Superior temporal gyrus (tissue), 1 donor: ENCODE measurements at regions not wholly inside any gene's neighbourhood (a gene's known extent, or its start where the extent isn't known, plus 50 kb on each side); places are given as distances from the start of the nearest gene placed in this dataset.

ENCODE experiments used
- DNase-seq: peaks from one replicate; pipeline ENCODE4 v3.0.0-alpha.2; 2016; ENCODE audit errors: extremely low spot score

- DNase-seq = no peak
Measured at GRCh38 chr10:24010436-24010970, 198.4 kb upstream of the KIAA1217 start.

- no peak for DNase-seq
Measured at GRCh38 chr10:24012249-24012803, 196.6 kb upstream of the KIAA1217 start.

GRCh38 chr10:24027107-24027506, 181.8 kb upstream of the KIAA1217 start:
- no peak for DNase-seq

GRCh38 chr10:24034571-24034970, 174.4 kb upstream of the KIAA1217 start:
- no peak for DNase-seq

- no peak for DNase-seq
Measured at GRCh38 chr10:24035761-24036160, 173.2 kb upstream of the KIAA1217 start.

- no peak for DNase-seq
Measured at GRCh38 chr10:24039315-24039714, 169.6 kb upstream of the KIAA1217 start.

- DNase-seq = no peak
Measured at GRCh38 chr10:24039897-24040296, 169.0 kb upstream of the KIAA1217 start.

GRCh38 chr10:24041034-24041433, 167.9 kb upstream of the KIAA1217 start:
- no peak for DNase-seq

- no peak for DNase-seq
Measured at GRCh38 chr10:24041834-24042233, 167.1 kb upstream of the KIAA1217 start.

GRCh38 chr10:24042884-24043283, 166.1 kb upstream of the KIAA1217 start:
- DNase-seq = no peak

- no peak for DNase-seq
Measured at GRCh38 chr10:24046060-24046459, 162.9 kb upstream of the KIAA1217 start.

GRCh38 chr10:24047176-24047575, 161.8 kb upstream of the KIAA1217 start:
- DNase-seq = no peak

GRCh38 chr10:24054421-24054820, 154.5 kb upstream of the KIAA1217 start:
- DNase-seq = no peak

GRCh38 chr10:24080207-24080606, 128.7 kb upstream of the KIAA1217 start:
- DNase-seq = no peak

- DNase-seq = no peak
Measured at GRCh38 chr10:24086296-24087086, 122.4 kb upstream of the KIAA1217 start.

GRCh38 chr10:24091256-24091655, 117.7 kb upstream of the KIAA1217 start:
- DNase-seq = no peak

- DNase-seq = no peak
Measured at GRCh38 chr10:24096281-24096680, 112.7 kb upstream of the KIAA1217 start.

- DNase-seq = no peak
Measured at GRCh38 chr10:24097751-24098207, 111.2 kb upstream of the KIAA1217 start.

GRCh38 chr10:24104895-24105294, 104.0 kb upstream of the KIAA1217 start:
- DNase-seq = no peak

GRCh38 chr10:24113901-24114300, 95.0 kb upstream of the KIAA1217 start:
- no peak for DNase-seq

- no peak for DNase-seq
Measured at GRCh38 chr10:24114556-24114955, 94.4 kb upstream of the KIAA1217 start.

- DNase-seq = no peak
Measured at GRCh38 chr10:24115403-24115802, 93.5 kb upstream of the KIAA1217 start.

- DNase-seq = peak; percentile 46
Measured at GRCh38 chr10:24118246-24118645, 90.7 kb upstream of the KIAA1217 start.
